ENCODE measurements at regions not wholly inside any gene's neighbourhood (a gene's known extent, or its start where the extent isn't known, plus 50 kb on each side); places are given as distances from the start of the nearest gene placed in this dataset.
A peak's percentile ranks its signal among the peaks of the same experiment; 100 is the strongest.

DNA sequence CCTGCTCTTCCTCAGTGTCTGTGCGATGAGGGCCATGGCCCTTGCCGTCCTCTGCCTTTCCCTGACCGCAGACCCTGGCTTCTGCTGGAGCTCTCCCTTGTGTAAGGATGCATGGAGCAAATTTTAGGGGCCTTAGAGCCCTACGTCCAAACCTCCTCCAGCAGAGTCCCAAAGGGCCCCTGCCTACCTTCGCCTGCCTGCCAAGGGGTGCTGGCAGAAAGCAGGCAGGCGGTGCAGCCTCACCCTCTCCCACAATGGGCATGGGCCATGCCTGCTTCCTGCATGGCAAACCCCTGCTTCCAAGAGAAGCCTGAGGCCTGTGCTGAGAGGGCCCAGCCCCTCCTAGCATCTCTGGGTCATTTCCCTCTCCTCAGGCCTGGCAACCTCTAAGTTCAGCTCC is 71.3 kb upstream of the FGF3 start:
- no peaks in the 10 kb centered on the region for H3K9me3 ChIP-seq
- no peak overlapping the region for H3K27ac ChIP-seq
- WGBS, 5 donors = 64 to 94% (median 88%) methylated on average over 2 to 6 of the region's 6 CpGs
- peaks cover 0 to 78% (median 37%) of the 10 kb centered on the region in 7 donors for H3K27me3 ChIP-seq (replicated peaks in 1 of 7)
- intact Hi-C loops (cut with DNase I; ENCODE audit: low total_unique reads) = no loop called here
- no peak overlapping the region for H3K4me3 ChIP-seq
- DNase-seq = peak; percentile 69
- H3K4me1 ChIP-seq = peaks cover 0 to 29% (median 2%) of the 10 kb centered on the region in 6 donors
- H3K36me3 ChIP-seq = no peaks in the 10 kb centered on the region
- TF ChIP-seq POLR2A (IDR thresholded peaks at IDR 0.05) (no peak), POLR2AphosphoS5 (IDR thresholded peaks at IDR 0.05) (no peak)
- TF ChIP-seq, protein P1, sequence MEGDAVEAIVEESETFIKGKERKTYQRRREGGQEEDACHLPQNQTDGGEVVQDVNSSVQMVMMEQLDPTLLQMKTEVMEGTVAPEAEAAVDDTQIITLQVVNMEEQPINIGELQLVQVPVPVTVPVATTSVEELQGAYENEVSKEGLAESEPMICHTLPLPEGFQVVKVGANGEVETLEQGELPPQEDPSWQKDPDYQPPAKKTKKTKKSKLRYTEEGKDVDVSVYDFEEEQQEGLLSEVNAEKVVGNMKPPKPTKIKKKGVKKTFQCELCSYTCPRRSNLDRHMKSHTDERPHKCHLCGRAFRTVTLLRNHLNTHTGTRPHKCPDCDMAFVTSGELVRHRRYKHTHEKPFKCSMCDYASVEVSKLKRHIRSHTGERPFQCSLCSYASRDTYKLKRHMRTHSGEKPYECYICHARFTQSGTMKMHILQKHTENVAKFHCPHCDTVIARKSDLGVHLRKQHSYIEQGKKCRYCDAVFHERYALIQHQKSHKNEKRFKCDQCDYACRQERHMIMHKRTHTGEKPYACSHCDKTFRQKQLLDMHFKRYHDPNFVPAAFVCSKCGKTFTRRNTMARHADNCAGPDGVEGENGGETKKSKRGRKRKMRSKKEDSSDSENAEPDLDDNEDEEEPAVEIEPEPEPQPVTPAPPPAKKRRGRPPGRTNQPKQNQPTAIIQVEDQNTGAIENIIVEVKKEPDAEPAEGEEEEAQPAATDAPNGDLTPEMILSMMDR (IDR thresholded peaks at IDR 0.05 in 8 of 11, conservative IDR thresholded peaks at IDR 0.05 in 3 of 11) = no peak

DNA sequence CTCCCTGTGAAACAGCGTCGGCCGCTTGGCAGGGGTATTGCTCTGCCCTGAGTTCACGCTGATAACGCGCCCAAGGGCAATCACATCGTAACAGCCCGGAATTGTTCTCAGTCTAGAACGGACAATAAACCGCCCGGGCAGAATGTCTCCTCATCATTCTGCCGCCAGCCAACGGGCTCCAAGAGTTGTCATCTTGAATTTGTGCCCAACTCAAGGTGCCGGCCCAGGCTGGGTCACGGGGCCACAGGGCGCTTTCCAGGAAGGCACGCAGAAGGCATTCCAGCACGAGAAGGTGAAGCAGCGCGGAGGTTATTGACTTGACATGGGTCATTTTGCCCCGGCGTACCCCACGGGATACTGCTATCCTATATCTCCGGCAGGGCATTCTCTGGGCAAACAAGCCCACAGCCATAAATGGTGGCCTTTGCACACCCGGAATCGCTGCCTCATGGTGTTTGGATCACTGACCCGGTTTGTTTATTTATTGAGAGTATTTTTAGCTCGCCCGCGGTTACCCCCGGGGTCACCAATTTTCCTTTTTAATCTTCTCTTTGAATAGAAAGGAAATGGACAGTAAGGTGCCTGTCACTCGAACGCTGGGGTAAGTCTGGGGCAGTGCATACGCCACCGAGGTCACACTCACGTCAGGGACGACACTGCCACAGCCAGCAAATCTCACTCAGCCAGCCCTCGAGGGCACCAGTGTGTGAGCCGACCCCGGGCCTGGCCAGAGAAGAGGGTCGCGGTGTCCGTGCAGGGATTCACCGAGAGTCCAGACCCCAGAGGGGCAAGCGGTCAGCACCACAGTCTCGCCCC is 72.4 kb upstream of the FGF3 start:
- H3K27ac ChIP-seq = no peak overlapping the region
- TF ChIP-seq POLR2A (IDR thresholded peaks at IDR 0.05) (no peak), POLR2AphosphoS5 (IDR thresholded peaks at IDR 0.05) (no peak)
- TF ChIP-seq, protein P1 (IDR thresholded peaks at IDR 0.05 in 8 of 11, conservative IDR thresholded peaks at IDR 0.05 in 3 of 11) = no peak
- H3K4me1 ChIP-seq = peaks cover 0 to 29% (median 2%) of the 10 kb centered on the region in 6 donors
- DNase-seq = no peak
- intact Hi-C loops (cut with DNase I; ENCODE audit: low total_unique reads) = no loop called here
- no peaks in the 10 kb centered on the region for H3K9me3 ChIP-seq
- no peak overlapping the region for H3K4me3 ChIP-seq
- 53 to 63% (median 61%) methylated on average over 43 to 46 of the region's 46 CpGs for WGBS, 5 donors
- no peaks in the 10 kb centered on the region for H3K36me3 ChIP-seq
- peaks cover 0 to 86% (median 37%) of the 10 kb centered on the region in 7 donors for H3K27me3 ChIP-seq (replicated peaks in 1 of 7)

DNA sequence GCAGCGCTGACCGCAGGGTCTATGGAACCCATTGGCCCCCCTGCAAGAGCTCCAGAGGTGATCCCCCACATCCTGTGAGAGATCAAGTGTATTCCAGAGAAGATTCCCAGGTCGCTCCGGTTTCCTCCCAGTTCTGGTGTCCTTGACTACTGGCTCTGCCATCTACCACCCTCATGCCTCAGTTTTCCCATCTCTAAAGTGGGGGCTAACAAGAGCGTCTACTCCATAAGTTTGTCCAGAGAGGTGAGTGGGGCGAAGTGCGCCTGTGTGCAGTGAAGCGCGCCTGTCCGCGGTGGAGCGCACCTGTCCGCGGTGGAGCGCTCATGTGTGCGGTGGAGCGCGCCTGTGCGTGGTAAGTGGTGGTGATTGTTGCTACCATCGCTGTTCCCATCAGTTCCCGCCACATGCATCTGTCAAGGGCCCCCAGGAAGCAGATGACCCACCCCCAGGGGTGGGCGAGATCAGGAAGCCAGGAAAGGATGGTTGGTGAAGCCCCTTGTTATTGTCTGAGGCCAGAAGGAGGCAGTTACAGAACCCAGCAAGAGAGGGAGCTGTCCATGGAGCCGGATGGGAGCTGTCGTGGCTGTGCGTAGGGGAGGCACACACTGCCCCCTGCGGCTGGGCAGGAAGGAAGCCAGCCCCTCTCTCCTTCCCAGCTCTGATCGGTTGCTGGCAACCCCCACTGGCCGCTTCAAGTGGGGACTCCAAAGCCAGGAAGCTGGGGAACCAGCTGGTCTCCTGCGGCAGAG is 73.2 kb upstream of the FGF3 start:
- H3K4me3 ChIP-seq = no peak overlapping the region
- TF ChIP-seq POLR2AphosphoS5 (IDR thresholded peaks at IDR 0.05) (no peak), POLR2A (IDR thresholded peaks at IDR 0.05) (no peak)
- TF ChIP-seq, protein P1 (IDR thresholded peaks at IDR 0.05 in 8 of 11, conservative IDR thresholded peaks at IDR 0.05 in 3 of 11) = no peak
- peaks cover 0 to 29% (median 2%) of the 10 kb centered on the region in 6 donors for H3K4me1 ChIP-seq
- H3K27ac ChIP-seq = no peak overlapping the region
- H3K36me3 ChIP-seq = no peaks in the 10 kb centered on the region
- DNase-seq = peak; percentile 47
- intact Hi-C loops (cut with DNase I; ENCODE audit: low total_unique reads) = no loop called here
- H3K9me3 ChIP-seq = no peaks in the 10 kb centered on the region
- peaks cover 0 to 86% (median 37%) of the 10 kb centered on the region in 7 donors for H3K27me3 ChIP-seq (replicated peaks in 1 of 7)
- 60 to 73% (median 65%) methylated on average over 25 to 29 of the region's 29 CpGs for WGBS, 5 donors

Data from spleen (tissue), 11 donors.